HG03196 (cell line): ENCODE measurements at regions not wholly inside any gene's neighbourhood (a gene's known extent, or its start where the extent isn't known, plus 50 kb on each side); places are given as distances from the start of the nearest gene placed in this dataset.
"Not testable (repeated sequence)": the region's sequence is repeated elsewhere in the genome, so short reads cannot be mapped to it uniquely, and the experiment has no call there.

Experiments
- ATAC-seq: cut with Tn5 transposase; IDR thresholded peaks from one replicate; pipeline ENCODE4 v1.9.1; 2021; ENCODE audit not compliant: unreplicated experiment

DNA sequence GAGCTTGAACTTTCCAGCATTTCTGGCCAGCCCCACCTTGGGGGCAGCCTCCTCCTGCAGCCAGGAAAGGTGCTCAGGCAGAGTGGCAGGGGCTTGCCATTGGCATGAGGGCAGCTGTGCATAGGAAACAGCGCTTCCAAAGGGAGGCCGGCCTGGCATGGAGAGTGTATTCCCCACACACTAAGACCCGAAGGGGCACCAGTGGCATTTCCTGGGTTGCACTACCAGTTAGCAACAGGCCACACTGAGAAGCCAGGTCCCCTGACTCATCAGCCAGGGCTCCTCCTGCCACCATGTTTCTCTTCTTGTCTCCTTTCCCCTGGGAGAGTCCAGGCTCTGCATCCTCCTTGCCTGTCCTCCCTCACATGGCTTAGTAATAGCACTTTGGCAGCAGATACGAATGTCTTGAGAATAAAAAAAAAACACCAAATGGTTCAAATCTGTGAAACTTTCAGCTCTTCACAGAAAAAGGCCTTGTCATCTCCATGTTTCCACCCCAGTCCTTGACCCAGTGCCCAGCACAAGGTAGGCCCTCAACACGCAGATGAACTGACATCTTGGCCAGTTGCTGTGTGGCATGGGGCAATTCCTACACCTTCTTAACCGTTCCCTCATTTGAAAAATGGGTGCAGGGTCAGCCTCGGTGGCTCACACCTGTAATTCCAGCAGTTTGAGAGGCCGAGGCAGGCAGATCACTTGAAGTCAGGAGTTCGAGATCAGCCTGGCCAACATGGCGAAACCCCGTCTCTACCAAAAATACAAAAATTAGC is 180.4 kb downstream of the SMAD6 start:
- ATAC-seq: no peak

DNA sequence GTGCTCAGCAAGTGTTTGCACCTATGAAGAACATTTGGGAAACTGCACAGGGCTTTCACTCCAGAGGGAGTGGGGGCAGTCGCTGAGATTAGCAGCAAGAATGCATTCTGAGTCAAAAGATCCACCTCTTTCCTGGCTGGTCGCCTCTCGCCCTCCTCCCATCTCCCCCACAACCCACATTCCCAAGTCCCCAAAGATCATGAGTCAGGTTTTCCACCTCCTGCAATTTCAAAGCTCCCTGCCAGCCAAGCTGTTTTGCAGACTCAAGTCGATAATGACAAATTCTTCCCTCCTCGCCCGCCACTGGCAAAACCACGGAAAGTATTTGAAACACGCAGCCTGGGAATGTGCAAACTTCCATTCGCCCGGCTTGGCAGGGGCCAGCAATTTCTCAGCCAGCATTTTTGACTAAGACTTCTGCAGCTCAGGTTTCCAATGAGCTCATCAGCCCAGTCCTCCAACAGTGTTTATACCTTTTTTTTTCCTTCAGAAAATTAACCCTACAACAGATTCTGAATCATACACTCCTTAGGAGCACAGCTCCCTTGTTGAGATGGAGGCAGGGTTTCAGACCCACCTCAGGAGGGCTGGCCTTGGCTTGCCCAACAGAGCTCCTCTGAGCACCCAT is 181.4 kb downstream of the SMAD6 start:
- no peak for ATAC-seq

GRCh38 chr15:66884115-66884622 is 181.2 kb upstream of the SMAD3 start:
- no peak for ATAC-seq

GRCh38 chr15:66884661-66885237 is 180.7 kb upstream of the SMAD3 start:
- no peak for ATAC-seq

DNA sequence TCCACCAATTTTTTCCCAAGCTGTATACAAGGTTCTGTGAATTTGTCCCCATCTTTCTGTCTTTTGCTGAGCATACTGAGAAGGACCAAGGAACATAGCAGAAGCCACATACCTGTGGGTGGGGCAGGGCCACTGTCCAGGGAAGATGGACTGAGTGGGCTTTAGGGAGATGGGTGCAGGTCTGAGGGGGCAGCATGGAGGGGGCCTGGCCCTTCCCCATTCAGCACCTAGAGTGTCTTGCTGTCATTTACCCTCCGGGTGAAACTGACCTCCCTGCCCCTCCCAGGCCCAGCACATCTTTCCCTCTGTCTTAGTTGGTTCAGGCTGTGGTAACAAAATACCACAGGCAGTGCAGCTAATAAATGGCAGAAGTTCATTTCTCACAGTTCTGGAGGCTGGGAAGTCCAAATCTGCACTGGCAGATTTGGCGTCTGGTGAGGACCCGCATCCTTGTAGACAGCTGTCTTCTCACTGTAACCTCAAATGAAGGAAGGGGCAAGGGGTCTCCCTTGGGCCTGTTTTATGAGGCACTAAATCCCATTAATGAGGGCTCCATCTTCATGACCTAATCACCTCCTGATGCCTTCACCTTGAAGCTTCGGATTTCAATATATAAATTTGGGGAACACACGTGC is 180.0 kb upstream of the SMAD3 start:
- ATAC-seq: no peak

- no peak for ATAC-seq
Measured at GRCh38 chr15:66886241-66886675, 179.1 kb upstream of the SMAD3 start.

DNA sequence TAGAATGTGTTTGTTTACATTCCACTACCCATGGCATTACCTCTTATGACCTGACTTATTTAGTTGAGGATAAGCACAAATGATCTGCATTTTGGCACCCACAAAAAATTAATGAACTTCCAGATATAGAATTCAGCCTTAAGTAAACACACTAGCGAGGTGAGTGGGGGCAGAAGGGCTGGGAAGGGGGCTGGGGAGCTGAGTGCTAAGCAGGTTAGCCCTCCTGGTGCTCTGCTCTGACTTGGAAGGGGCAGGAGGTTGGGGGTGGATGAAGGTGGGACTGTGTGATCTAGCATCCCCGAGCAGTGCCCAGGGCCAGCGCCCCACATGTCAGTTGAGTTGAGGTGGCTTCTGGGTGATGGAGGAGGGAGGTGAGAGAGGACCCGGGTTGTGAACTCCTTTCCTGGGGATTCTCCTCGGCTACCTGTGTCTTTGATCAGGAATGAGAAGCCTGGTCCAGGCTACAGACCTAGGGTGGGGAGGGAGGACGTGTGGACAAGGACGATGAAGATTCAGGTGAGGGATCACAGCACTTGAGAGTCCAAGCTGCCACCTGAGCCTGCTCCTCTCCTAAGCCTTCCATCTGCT is 178.6 kb upstream of the SMAD3 start:
- no peak for ATAC-seq

GRCh38 chr15:66889298-66889697 is 176.1 kb upstream of the SMAD3 start:
- not testable (repeated sequence) for ATAC-seq

- ATAC-seq: no peak
Measured at GRCh38 chr15:66891776-66892175, 173.6 kb upstream of the SMAD3 start.

DNA sequence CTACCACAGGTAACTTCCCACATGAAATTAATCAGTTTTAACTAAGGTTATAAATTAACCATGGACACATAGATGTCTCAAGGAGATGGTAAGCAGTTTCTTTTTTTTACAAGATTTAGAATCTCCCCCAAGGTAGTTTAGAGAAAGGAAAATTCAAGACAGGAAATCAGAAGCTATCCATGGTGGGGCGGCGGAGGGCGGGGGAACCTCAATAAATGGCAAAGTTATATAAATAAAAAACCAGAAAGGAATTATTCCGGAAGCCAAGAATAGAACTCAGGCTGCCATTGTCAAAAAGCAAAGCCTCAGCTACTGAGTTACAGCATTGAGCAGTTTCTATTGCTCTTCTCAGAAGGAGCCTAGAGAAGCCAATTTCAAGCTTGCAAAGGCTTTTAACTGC is 172.1 kb upstream of the SMAD3 start:
- ATAC-seq: no peak

DNA sequence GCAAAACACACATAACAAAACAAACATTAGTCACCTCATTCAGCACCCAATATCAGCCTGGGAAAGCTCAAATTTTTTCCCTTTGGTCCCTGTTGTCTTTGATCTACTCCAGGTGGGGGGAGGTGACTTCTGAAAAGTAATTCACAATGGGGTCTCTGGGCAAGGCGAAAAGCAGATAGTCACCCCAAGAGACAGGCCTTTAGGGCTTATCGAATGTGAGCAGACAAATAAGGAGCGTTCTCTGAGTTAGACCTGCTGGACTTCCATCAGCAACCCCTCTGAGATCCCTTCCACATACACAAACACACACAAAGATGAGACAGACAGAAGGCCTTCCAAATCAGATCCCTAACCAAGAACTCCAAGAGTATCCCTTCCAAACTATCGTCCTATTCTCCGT is 171.0 kb upstream of the SMAD3 start:
- no peak for ATAC-seq

GRCh38 chr15:66894986-66895780 is 170.2 kb upstream of the SMAD3 start:
- no peak for ATAC-seq

- no peak for ATAC-seq
Measured at GRCh38 chr15:66895794-66896453, 169.5 kb upstream of the SMAD3 start.

GRCh38 chr15:66896611-66897010 is 168.8 kb upstream of the SMAD3 start:
- no peak for ATAC-seq

DNA sequence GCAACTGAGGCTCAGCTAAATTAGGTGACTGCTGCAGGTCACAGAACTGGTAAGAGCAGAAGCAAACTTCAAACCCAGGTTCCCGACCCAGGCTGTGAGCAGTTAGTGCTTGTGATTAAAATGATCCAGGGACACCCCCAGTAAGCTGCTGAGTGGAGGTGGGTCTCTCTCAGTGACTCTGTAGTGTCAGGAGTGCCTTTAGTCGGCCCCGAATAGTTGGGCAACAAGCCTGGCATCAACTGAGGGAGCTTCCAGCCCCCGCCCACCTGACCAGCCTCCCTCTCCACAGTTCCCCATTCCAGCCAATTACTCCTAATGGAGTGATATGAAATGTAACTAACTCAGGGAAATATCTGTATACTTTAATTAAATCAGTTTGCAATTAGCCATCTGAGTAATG is 168.0 kb upstream of the SMAD3 start:
- no peak for ATAC-seq

- ATAC-seq: no peak
Measured at GRCh38 chr15:66897971-66898370, 167.4 kb upstream of the SMAD3 start.

DNA sequence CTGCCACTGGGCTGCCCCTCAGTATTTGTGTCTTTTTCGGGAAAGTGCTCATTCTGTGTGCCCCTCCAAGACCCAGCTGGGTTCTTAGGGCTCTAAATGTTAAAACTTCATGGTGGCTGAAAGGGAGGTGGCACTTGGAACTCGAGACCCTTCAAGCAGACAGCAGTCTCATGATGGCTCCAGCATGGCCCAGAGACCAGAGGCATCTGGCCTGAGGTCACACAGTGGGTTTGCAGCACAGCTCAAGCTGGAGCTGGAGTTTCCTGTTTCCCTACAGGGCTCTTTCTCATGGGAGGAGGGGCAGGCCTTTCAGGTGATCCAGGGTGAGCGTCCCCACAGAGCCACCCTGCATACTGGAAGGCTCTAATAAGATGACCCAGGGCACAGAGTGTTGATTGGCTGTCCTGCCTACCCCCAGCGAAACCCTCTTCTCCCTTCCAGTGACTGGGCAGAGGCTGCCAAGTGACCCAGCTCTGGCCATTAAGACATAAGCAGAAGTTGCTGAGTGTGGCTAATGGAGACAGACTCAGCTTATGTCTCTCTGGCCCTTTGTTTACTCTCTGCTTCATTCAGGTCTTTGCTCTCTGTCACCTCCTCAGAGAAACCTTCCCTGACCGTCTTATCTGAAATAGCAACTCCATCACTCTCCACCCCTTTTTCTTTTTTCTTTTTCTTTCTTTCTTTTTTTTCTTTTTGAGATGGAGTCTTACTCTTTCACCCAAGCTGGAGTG is 166.6 kb upstream of the SMAD3 start:
- no peak for ATAC-seq

GRCh38 chr15:66899555-66900350 is 165.6 kb upstream of the SMAD3 start:
- ATAC-seq: no peak
